ENCODE measurements at regions not wholly inside any gene's neighbourhood (a gene's known extent, or its start where the extent isn't known, plus 50 kb on each side); places are given as distances from the start of the nearest gene placed in this dataset.

- TF ChIP-seq CTCF (IDR thresholded peaks at IDR 0.05): no peak
- no peak for TF ChIP-seq POLR2A (IDR thresholded peaks at IDR 0.05)
- no peak for TF ChIP-seq POLR2AphosphoS5 (IDR thresholded peaks at IDR 0.05)
Observed at GRCh38 chr4:38415682-38416081, 248.3 kb upstream of the KLF3 start.

Data from breast epithelium (tissue), 3 donors.